WTC11 (cell line): ENCODE measurements at regions not wholly inside any gene's neighbourhood (a gene's known extent, or its start where the extent isn't known, plus 50 kb on each side); places are given as distances from the start of the nearest gene placed in this dataset.

Experiments used
- ATAC-seq: fragments of 200-7000 bp; cut with Tn5 transposase; 2 replicates; pipeline ENCODE4 v1.10.0; 2021; ENCODE audit warnings: mild to moderate bottlenecking, moderate library complexity
- CTCF ChIA-PET: fragments of 300-600 bp; sonication (Branson Sonifier 250); formaldehyde crosslinking; loops from one replicate; lab custom pipeline; 2021; ENCODE audit warnings: antibody characterized with exemption; lab: Charles Lee
- POLR2A ChIA-PET: fragments of 350-600 bp; sonication (Branson Sonifier 250); formaldehyde crosslinking; loops from one replicate; lab custom pipeline; 2021; ENCODE audit warnings: antibody characterized with exemption; lab: Charles Lee
- DNase-seq: peaks from one replicate; pipeline ENCODE4 v3.0.0; 2021; ENCODE audit warnings: low spot score
- H3K27ac Mint-ChIP-seq: 2 replicates; pipeline ENCODE4 v1.8.0; 2021; ENCODE audit warnings: mixed read lengths
- H3K27me3 Mint-ChIP-seq: 2 replicates; pipeline ENCODE4 v1.8.0; 2021; ENCODE audit warnings: low read depth, mild to moderate bottlenecking, moderate library complexity, mixed read lengths
- H3K36me3 Mint-ChIP-seq: 2 replicates; pipeline ENCODE4 v1.8.0; 2021; ENCODE audit warnings: mixed read lengths
- H3K4me1 Mint-ChIP-seq: 2 replicates; pipeline ENCODE4 v1.8.0; 2022; ENCODE audit warnings: mixed read lengths
- H3K4me3 Mint-ChIP-seq: 2 replicates; pipeline ENCODE4 v1.8.0; 2021; ENCODE audit warnings: mild to moderate bottlenecking, moderate library complexity, mixed read lengths
- H3K9me3 Mint-ChIP-seq: 2 replicates; pipeline ENCODE4 v1.8.0; 2021; ENCODE audit warnings: mixed read lengths
- ERG ChIP-seq: fragments of 250-450 bp; sonication (Bioruptor Pico); IDR thresholded peaks from 2 replicates; pipeline ENCODE4 v1.8.0; 2021; ENCODE audit warnings: mild to moderate bottlenecking
- ESRRA ChIP-seq: sonication (generic); formaldehyde crosslinking; IDR thresholded peaks from 2 replicates; pipeline ENCODE4 v1.8.1; 2022; ENCODE audit warnings: mild to moderate bottlenecking, missing genetic modification reagents, borderline replicate concordance
- FOXJ3 ChIP-seq: sonication (generic); formaldehyde crosslinking; IDR thresholded peaks from 2 replicates; pipeline ENCODE4 v1.9.0; 2021; ENCODE audit warnings: missing genetic modification reagents, mild to moderate bottlenecking, borderline replicate concordance
- FOXP4 ChIP-seq: sonication (generic); formaldehyde crosslinking; IDR thresholded peaks from 2 replicates; pipeline ENCODE4 v1.8.0; 2022; ENCODE audit warnings: mild to moderate bottlenecking, missing genetic modification reagents
- GRHL2 ChIP-seq: fragments of 250-450 bp; sonication (Bioruptor Pico); IDR thresholded peaks from 2 replicates; pipeline ENCODE4 v1.8.0; 2022; ENCODE audit warnings: mild to moderate bottlenecking, moderate library complexity; ENCODE audit not compliant: insufficient replicate concordance, severe bottlenecking
- GTF2I ChIP-seq: fragments of 250-450 bp; sonication (Bioruptor Pico); conservative IDR thresholded peaks from 2 replicates; pipeline ENCODE4 v1.4.0; 2021; ENCODE audit warnings: mild to moderate bottlenecking
- HMGA2 ChIP-seq: fragments of 250-450 bp; sonication (Bioruptor Pico); IDR thresholded peaks from 2 replicates; pipeline ENCODE4 v1.4.0; 2021; ENCODE audit warnings: mild to moderate bottlenecking, moderate library complexity
- MAX ChIP-seq: sonication (generic); formaldehyde crosslinking; IDR thresholded peaks from 2 replicates; pipeline ENCODE4 v1.8.0; 2022; ENCODE audit warnings: mild to moderate bottlenecking, missing genetic modification reagents
- MXD4 ChIP-seq: fragments of 250-450 bp; sonication (Bioruptor Pico); IDR thresholded peaks from 2 replicates; pipeline ENCODE4 v1.8.0; 2021; ENCODE audit warnings: mild to moderate bottlenecking, moderate library complexity, borderline replicate concordance
- MYBL2 ChIP-seq: sonication (generic); formaldehyde crosslinking; IDR thresholded peaks from 2 replicates; pipeline ENCODE4 v1.8.1; 2023; ENCODE audit warnings: mild to moderate bottlenecking, moderate library complexity, missing genetic modification reagents
- NR2C2 ChIP-seq: sonication (generic); formaldehyde crosslinking; IDR thresholded peaks from 2 replicates; pipeline ENCODE4 v1.8.0; 2022; ENCODE audit warnings: mild to moderate bottlenecking, missing genetic modification reagents
- OVOL2 ChIP-seq: fragments of 250-450 bp; sonication (Bioruptor Pico); IDR thresholded peaks from 2 replicates; pipeline ENCODE4 v1.9.0; 2021; ENCODE audit warnings: mild to moderate bottlenecking, borderline replicate concordance
- SMAD3 ChIP-seq: sonication (generic); formaldehyde crosslinking; IDR thresholded peaks from 2 replicates; pipeline ENCODE4 v1.8.0; 2022; ENCODE audit warnings: missing genetic modification reagents, mild to moderate bottlenecking, borderline replicate concordance
- SOX15 ChIP-seq: fragments of 250-450 bp; sonication (Bioruptor Pico); IDR thresholded peaks from 2 replicates; pipeline ENCODE4 v1.9.0; 2021; ENCODE audit warnings: mild to moderate bottlenecking
- TEAD1 ChIP-seq: sonication (generic); formaldehyde crosslinking; IDR thresholded peaks from 2 replicates; pipeline ENCODE4 v1.8.0; 2022; ENCODE audit warnings: mild to moderate bottlenecking, missing genetic modification reagents
- ZMAT4 ChIP-seq: fragments of 250-450 bp; sonication (Bioruptor Pico); IDR thresholded peaks from 2 replicates; pipeline ENCODE4 v1.9.0; 2021; ENCODE audit warnings: mild to moderate bottlenecking
- ZNF532 ChIP-seq: fragments of 250-450 bp; sonication (Bioruptor Pico); IDR thresholded peaks from 2 replicates; pipeline ENCODE4 v1.9.0; 2021; ENCODE audit warnings: mild to moderate bottlenecking, borderline replicate concordance
- TF ChIP-seq, protein P1 (sequence below): sonication (generic); formaldehyde crosslinking; IDR thresholded peaks from 2 replicates; pipeline ENCODE4 v1.8.1; 2023; ENCODE audit warnings: mild to moderate bottlenecking, moderate library complexity, missing genetic modification reagents
- TF ChIP-seq, protein P2 (sequence below): sonication (generic); formaldehyde crosslinking; IDR thresholded peaks from 2 replicates; pipeline ENCODE4 v1.8.0; 2023; ENCODE audit warnings: mild to moderate bottlenecking, missing genetic modification reagents
- TF ChIP-seq, protein P3 (sequence below): sonication (generic); formaldehyde crosslinking; IDR thresholded peaks from 2 replicates; pipeline ENCODE4 v1.8.1; 2023; ENCODE audit warnings: mild to moderate bottlenecking, missing genetic modification reagents

- TF ChIP-seq ZNF532 (CRISPR knock-in tag): no peak
- TF ChIP-seq, protein P1, sequence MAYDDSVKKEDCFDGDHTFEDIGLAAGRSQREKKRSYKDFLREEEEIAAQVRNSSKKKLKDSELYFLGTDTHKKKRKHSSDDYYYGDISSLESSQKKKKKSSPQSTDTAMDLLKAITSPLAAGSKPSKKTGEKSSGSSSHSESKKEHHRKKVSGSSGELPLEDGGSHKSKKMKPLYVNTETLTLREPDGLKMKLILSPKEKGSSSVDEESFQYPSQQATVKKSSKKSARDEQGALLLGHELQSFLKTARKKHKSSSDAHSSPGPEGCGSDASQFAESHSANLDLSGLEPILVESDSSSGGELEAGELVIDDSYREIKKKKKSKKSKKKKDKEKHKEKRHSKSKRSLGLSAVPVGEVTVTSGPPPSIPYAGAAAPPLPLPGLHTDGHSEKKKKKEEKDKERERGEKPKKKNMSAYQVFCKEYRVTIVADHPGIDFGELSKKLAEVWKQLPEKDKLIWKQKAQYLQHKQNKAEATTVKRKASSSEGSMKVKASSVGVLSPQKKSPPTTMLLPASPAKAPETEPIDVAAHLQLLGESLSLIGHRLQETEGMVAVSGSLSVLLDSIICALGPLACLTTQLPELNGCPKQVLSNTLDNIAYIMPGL: no peak
- TF ChIP-seq, protein P2, sequence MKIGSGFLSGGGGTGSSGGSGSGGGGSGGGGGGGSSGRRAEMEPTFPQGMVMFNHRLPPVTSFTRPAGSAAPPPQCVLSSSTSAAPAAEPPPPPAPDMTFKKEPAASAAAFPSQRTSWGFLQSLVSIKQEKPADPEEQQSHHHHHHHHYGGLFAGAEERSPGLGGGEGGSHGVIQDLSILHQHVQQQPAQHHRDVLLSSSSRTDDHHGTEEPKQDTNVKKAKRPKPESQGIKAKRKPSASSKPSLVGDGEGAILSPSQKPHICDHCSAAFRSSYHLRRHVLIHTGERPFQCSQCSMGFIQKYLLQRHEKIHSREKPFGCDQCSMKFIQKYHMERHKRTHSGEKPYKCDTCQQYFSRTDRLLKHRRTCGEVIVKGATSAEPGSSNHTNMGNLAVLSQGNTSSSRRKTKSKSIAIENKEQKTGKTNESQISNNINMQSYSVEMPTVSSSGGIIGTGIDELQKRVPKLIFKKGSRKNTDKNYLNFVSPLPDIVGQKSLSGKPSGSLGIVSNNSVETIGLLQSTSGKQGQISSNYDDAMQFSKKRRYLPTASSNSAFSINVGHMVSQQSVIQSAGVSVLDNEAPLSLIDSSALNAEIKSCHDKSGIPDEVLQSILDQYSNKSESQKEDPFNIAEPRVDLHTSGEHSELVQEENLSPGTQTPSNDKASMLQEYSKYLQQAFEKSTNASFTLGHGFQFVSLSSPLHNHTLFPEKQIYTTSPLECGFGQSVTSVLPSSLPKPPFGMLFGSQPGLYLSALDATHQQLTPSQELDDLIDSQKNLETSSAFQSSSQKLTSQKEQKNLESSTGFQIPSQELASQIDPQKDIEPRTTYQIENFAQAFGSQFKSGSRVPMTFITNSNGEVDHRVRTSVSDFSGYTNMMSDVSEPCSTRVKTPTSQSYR (CRISPR knock-in tag): no peak
- TF ChIP-seq MAX (CRISPR knock-in tag): no peak
- TF ChIP-seq FOXJ3: no peak
These were observed 164.7 kb upstream of the SLIT2 start (continued) for GRCh38 chr4:20086799-20087521.

GRCh38 chr4:20086067-20086798 is 165.5 kb upstream of the SLIT2 start:
- H3K4me3 Mint-ChIP-seq: no peak overlapping the region
- no peak for TF ChIP-seq MXD4 (CRISPR knock-in tag)
- TF ChIP-seq HMGA2: no peak
- no peak for TF ChIP-seq GTF2I
- no peak for TF ChIP-seq TEAD1
- TF ChIP-seq SOX15 (CRISPR knock-in tag): no peak
- TF ChIP-seq ZMAT4 (CRISPR knock-in tag): no peak
- TF ChIP-seq OVOL2 (CRISPR knock-in tag): no peak
- TF ChIP-seq NR2C2: no peak
- no peak for TF ChIP-seq ERG (CRISPR knock-in tag)
- TF ChIP-seq GRHL2 (CRISPR knock-in tag): no peak
- no peak for TF ChIP-seq FOXP4 (CRISPR knock-in tag)
- TF ChIP-seq, protein P3, sequence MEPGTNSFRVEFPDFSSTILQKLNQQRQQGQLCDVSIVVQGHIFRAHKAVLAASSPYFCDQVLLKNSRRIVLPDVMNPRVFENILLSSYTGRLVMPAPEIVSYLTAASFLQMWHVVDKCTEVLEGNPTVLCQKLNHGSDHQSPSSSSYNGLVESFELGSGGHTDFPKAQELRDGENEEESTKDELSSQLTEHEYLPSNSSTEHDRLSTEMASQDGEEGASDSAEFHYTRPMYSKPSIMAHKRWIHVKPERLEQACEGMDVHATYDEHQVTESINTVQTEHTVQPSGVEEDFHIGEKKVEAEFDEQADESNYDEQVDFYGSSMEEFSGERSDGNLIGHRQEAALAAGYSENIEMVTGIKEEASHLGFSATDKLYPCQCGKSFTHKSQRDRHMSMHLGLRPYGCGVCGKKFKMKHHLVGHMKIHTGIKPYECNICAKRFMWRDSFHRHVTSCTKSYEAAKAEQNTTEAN (CRISPR knock-in tag): no peak
- no peak for TF ChIP-seq MYBL2 (CRISPR knock-in tag)
- no peak for TF ChIP-seq ESRRA
- no peak for TF ChIP-seq SMAD3
- DNase-seq (no peak), ATAC-seq (no peak)
- H3K27me3 Mint-ChIP-seq: no peaks in the 10 kb centered on the region
- CTCF ChIA-PET: no interaction called here
- no peaks in the 10 kb centered on the region for H3K9me3 Mint-ChIP-seq
- POLR2A ChIA-PET: no interaction called here
- no peaks in the 10 kb centered on the region for H3K4me1 Mint-ChIP-seq
- H3K27ac Mint-ChIP-seq: no peak overlapping the region
- no peaks in the 10 kb centered on the region for H3K36me3 Mint-ChIP-seq
